Endothelial cell of umbilical vein (primary cell): ENCODE measurements at regions not wholly inside any gene's neighbourhood (a gene's known extent, or its start where the extent isn't known, plus 50 kb on each side); places are given as distances from the start of the nearest gene placed in this dataset.

ENCODE experiments used
- BruUV-seq: library from RNA; stranded (reverse); fragments of 400-500 nt; replicated peaks from 2 replicates; lab custom pipeline; 2021; lab: Mats Ljungman, UMichigan
- CTCF ChIA-PET: fragments of 300-600, 350-600 bp; sonication (Branson Sonifier 250); formaldehyde crosslinking; loops from one replicate; lab custom pipeline; 2021; ENCODE audit warnings: antibody characterized with exemption, inconsistent platforms; lab: Charles Lee
- POLR2A ChIA-PET: fragments of 300-600, 350-600 bp; sonication (Branson Sonifier 250); formaldehyde crosslinking; loops from one replicate; lab custom pipeline; 2021; ENCODE audit warnings: antibody characterized with exemption, inconsistent platforms; lab: Charles Lee
- DNase-seq: peaks from one replicate; pipeline ENCODE4 v3.0.0-alpha.2; 2011; ENCODE audit warnings: low read depth, low spot score
- FAIRE-seq: peaks from 2 replicates; lab custom pipeline; 2011; peaks lifted over from hg19 to GRCh38; lab: Jason Lieb, UNC
- H2AFZ ChIP-seq: 2 replicates; pipeline ENCODE4 v1.6.0; 2012; ENCODE audit warnings: low read depth, low read length, control low read depth, inconsistent platforms
- H3K27ac ChIP-seq: 2 replicates; pipeline ENCODE4 v1.5.1; 2011; ENCODE audit warnings: low read depth, mild to moderate bottlenecking, control low read depth, low read length, moderate library complexity; ENCODE audit not compliant: insufficient read depth
- H3K27me3 ChIP-seq, 2 experiments: 2 replicates each; pipeline versions ENCODE4 v1.6.0 to v1.6.1; 2011; ENCODE audit warnings: low read length in 2 of 2, mixed read lengths in 1 of 2; ENCODE audit not compliant: control insufficient read depth in 2 of 2, insufficient read depth in 2 of 2
- H3K36me3 ChIP-seq, 2 experiments: 2 replicates in 1 of 2; 3 replicates in 1 of 2; pipeline ENCODE4 v1.5.1; 2011; ENCODE audit warnings: low read length in 2 of 2, mild to moderate bottlenecking in 1 of 2, moderate library complexity in 1 of 2; ENCODE audit not compliant: control insufficient read depth in 2 of 2, insufficient read depth in 2 of 2; ENCODE audit errors: extremely low read depth in 1 of 2
- H3K4me1 ChIP-seq: 3 replicates; pipeline ENCODE4 v1.5.1; 2011; ENCODE audit warnings: mild to moderate bottlenecking, low read length; ENCODE audit not compliant: control insufficient read depth, insufficient read depth; ENCODE audit errors: extremely low read depth
- H3K4me2 ChIP-seq: 2 replicates; pipeline ENCODE4 v1.6.1; 2011; ENCODE audit warnings: low read length, control low read depth, mixed read lengths; ENCODE audit not compliant: insufficient read depth
- H3K4me3 ChIP-seq, 3 experiments: fragments of 200-600 bp in 1 of 3; sonication (generic), shearing (Covaris generic) in 1 of 3; replicated peaks in 1 of 3; 2 replicates each; pipeline ENCODE4 v1.5.1; 2011 to 2016; ENCODE audit warnings: control low read depth in 3 of 3, low read length in 3 of 3, mild to moderate bottlenecking in 2 of 3, inconsistent platforms in 1 of 3, low read depth in 1 of 3, moderate library complexity in 1 of 3; ENCODE audit not compliant: insufficient read depth in 1 of 3
- H3K79me2 ChIP-seq: 2 replicates; pipeline ENCODE4 v1.6.0; 2012; ENCODE audit warnings: low read length, inconsistent platforms; ENCODE audit not compliant: control insufficient read depth, insufficient read depth
- H3K9ac ChIP-seq: replicated peaks from 2 replicates; pipeline ENCODE3; 2011; ENCODE audit warnings: low read length, control low read depth; ENCODE audit not compliant: insufficient read depth; ENCODE audit errors: extremely low read depth
- H3K9me1 ChIP-seq: replicated peaks from 3 replicates; pipeline ENCODE4 v1.6.0; 2011; ENCODE audit warnings: mild to moderate bottlenecking, low read length; ENCODE audit not compliant: control insufficient read depth, insufficient read depth; ENCODE audit errors: extremely low read depth
- H3K9me3 ChIP-seq: replicated peaks from 2 replicates; pipeline ENCODE4 v1.5.1; 2012; ENCODE audit warnings: low read length, inconsistent platforms; ENCODE audit not compliant: control insufficient read depth, insufficient read depth
- H4K20me1 ChIP-seq: replicated peaks from 2 replicates; pipeline ENCODE3; 2011; ENCODE audit warnings: mild to moderate bottlenecking, low read length; ENCODE audit not compliant: control insufficient read depth, insufficient read depth; ENCODE audit errors: extremely low read depth
- EZH2 ChIP-seq: IDR thresholded peaks from 2 replicates; pipeline ENCODE4 v1.6.1; 2012; ENCODE audit warnings: borderline replicate concordance, low read depth, mild to moderate bottlenecking, moderate library complexity, low read length, inconsistent platforms; ENCODE audit not compliant: severe bottlenecking
- FOS ChIP-seq: IDR thresholded peaks from 2 replicates; pipeline ENCODE4 v1.6.1; 2011; ENCODE audit warnings: mild to moderate bottlenecking, low read length, moderate library complexity, borderline replicate concordance; ENCODE audit not compliant: insufficient read depth
- GATA2 ChIP-seq: IDR thresholded peaks from 2 replicates; pipeline ENCODE4 v1.7.0; 2011; ENCODE audit warnings: low read depth, mild to moderate bottlenecking, moderate library complexity, mixed read lengths, low read length; ENCODE audit not compliant: insufficient read length, insufficient read depth
- JUN ChIP-seq: IDR thresholded peaks from 2 replicates; pipeline ENCODE4 v1.6.1; 2011; ENCODE audit warnings: borderline replicate concordance, low read depth; ENCODE audit not compliant: insufficient read length, insufficient read depth
- MAX ChIP-seq: IDR thresholded peaks from 2 replicates; pipeline ENCODE4 v1.6.1; 2011; ENCODE audit not compliant: insufficient read depth, insufficient read length
- MYC ChIP-seq: IDR thresholded peaks from one replicate; pipeline ENCODE4 v1.6.1; 2011; ENCODE audit warnings: mild to moderate bottlenecking, low read depth, low read length
- POLR2A ChIP-seq: IDR thresholded peaks from 2 replicates; pipeline ENCODE4 v1.6.1; 2012; ENCODE audit warnings: low read depth, mild to moderate bottlenecking, control low read depth, low read length
- POLR2AphosphoS5 ChIP-seq: IDR thresholded peaks from 2 replicates; pipeline ENCODE4 v1.6.1; 2012; ENCODE audit warnings: low read depth, mild to moderate bottlenecking, control low read depth, low read length, moderate library complexity; ENCODE audit not compliant: insufficient read depth
- dilution Hi-C: fragments of 300-500 bp; cut with MboI; formaldehyde crosslinking; loops from one replicate; pipeline ENCODE4 v1.15.0; 2019; ENCODE audit warnings: low sequenced_read_pairs; ENCODE audit not compliant: extremely low pct_ligation_motif_present
- intact Hi-C: fragments of 100-400 bp; cut with micrococcal nuclease; formaldehyde crosslinking; loops from one replicate; pipeline ENCODE4 v1.10.0; 2022

GRCh38 chr13:61276401-61276800 lies 139.2 kb downstream of the PCDH20 start:
- FAIRE-seq (no peak), DNase-seq (no peak)
- H3K79me2 ChIP-seq: no peaks in the 10 kb centered on the region
- H3K27me3 ChIP-seq: no peaks in the 10 kb centered on the region
- H3K9ac ChIP-seq: no peak overlapping the region
- H4K20me1 ChIP-seq: no peaks in the 10 kb centered on the region
- BruUV-seq: no TSS peak
- H3K27ac ChIP-seq: no peak overlapping the region
- ChIA-PET POLR2A (no interaction called here), CTCF (no interaction called here)
- H3K36me3 ChIP-seq: no peaks in the 10 kb centered on the region
- H3K9me1 ChIP-seq: no peaks in the 10 kb centered on the region
- no peak overlapping the region for H2AFZ ChIP-seq
- TF ChIP-seq FOS (no peak), POLR2AphosphoS5 (no peak)
- intact Hi-C loops: no loop called here
- no peaks in the 10 kb centered on the region for H3K4me1 ChIP-seq
- H3K4me2 ChIP-seq: no peak overlapping the region
- no peaks in the 10 kb centered on the region for H3K9me3 ChIP-seq
- no peak overlapping the region for H3K4me3 ChIP-seq
- dilution Hi-C loops: no loop called here

- no peak overlapping the region for H3K4me2 ChIP-seq
- H4K20me1 ChIP-seq: no peaks in the 10 kb centered on the region
- H3K9ac ChIP-seq: no peak overlapping the region
- no peaks in the 10 kb centered on the region for H3K4me1 ChIP-seq
- ChIA-PET POLR2A (no interaction called here), CTCF (no interaction called here)
- intact Hi-C loops: no loop called here
- no peaks in the 10 kb centered on the region for H3K27me3 ChIP-seq
- no peaks in the 10 kb centered on the region for H3K79me2 ChIP-seq
- FAIRE-seq: no peak
- dilution Hi-C loops: no loop called here
- no peak for DNase-seq
- BruUV-seq: no TSS peak
- H3K27ac ChIP-seq: no peak overlapping the region
- H3K4me3 ChIP-seq: no peak overlapping the region
- H3K9me1 ChIP-seq: no peaks in the 10 kb centered on the region
- no peaks in the 10 kb centered on the region for H3K9me3 ChIP-seq
- no peaks in the 10 kb centered on the region for H3K36me3 ChIP-seq
- TF ChIP-seq JUN: no peak
- TF ChIP-seq POLR2AphosphoS5: no peak
- no peak for TF ChIP-seq MAX
- no peak for TF ChIP-seq MYC
- TF ChIP-seq FOS: no peak
- no peak for TF ChIP-seq EZH2
- TF ChIP-seq GATA2: no peak
- TF ChIP-seq POLR2A: no peak
- H2AFZ ChIP-seq: no peak overlapping the region
Measured at GRCh38 chr13:61275736-61276135, 139.9 kb downstream of the PCDH20 start.
